Mesenchymal stem cell (in vitro differentiated cells and primary cell): ENCODE measurements at regions not wholly inside any gene's neighbourhood (a gene's known extent, or its start where the extent isn't known, plus 50 kb on each side); places are given as distances from the start of the nearest gene placed in this dataset.

Source experiments
- DNase-seq: peaks from one replicate; pipeline ENCODE4 v3.0.0-alpha.2; 2013
- H2AFZ ChIP-seq: one replicate; pipeline ENCODE4 v1.6.1; 2013; ENCODE audit warnings: low read depth, mild to moderate bottlenecking, control low read depth, inconsistent platforms, low read length, moderate library complexity
- H2AK5ac ChIP-seq: 2 replicates; pipeline ENCODE4 v1.6.1; 2013; ENCODE audit warnings: low read length, moderate library complexity, mild to moderate bottlenecking, inconsistent platforms; ENCODE audit not compliant: severe bottlenecking
- H2BK120ac ChIP-seq: one replicate; pipeline ENCODE4 v1.6.1; 2013; ENCODE audit warnings: low read depth, mild to moderate bottlenecking, inconsistent platforms, low read length, moderate library complexity
- H2BK12ac ChIP-seq, 2 experiments: one replicate each; pipeline ENCODE4 v1.6.1; 2013; ENCODE audit warnings: inconsistent platforms in 2 of 2, low read length in 2 of 2, mild to moderate bottlenecking in 2 of 2, moderate library complexity in 2 of 2, control low read depth in 1 of 2
- H2BK15ac ChIP-seq: one replicate; pipeline ENCODE4 v1.6.1; 2013; ENCODE audit warnings: mild to moderate bottlenecking, low read depth, inconsistent platforms; ENCODE audit not compliant: poor library complexity, severe bottlenecking
- H2BK5ac ChIP-seq: 2 replicates; pipeline ENCODE4 v1.6.1; 2013; ENCODE audit warnings: low read depth, mild to moderate bottlenecking, low read length, control low read depth, inconsistent platforms; ENCODE audit not compliant: poor library complexity, severe bottlenecking
- H3K14ac ChIP-seq, 2 experiments: one replicate each; pipeline ENCODE4 v1.6.1; 2013; ENCODE audit warnings: inconsistent platforms in 2 of 2, low read length in 2 of 2, control low read depth in 1 of 2, mild to moderate bottlenecking in 1 of 2, moderate library complexity in 1 of 2
- H3K18ac ChIP-seq, 2 experiments: one replicate each; pipeline ENCODE4 v1.6.1; 2013; ENCODE audit warnings: inconsistent platforms in 2 of 2, low read length in 2 of 2, control low read depth in 1 of 2, low read depth in 1 of 2, mild to moderate bottlenecking in 1 of 2
- H3K23ac ChIP-seq, 2 experiments: one replicate each; pipeline ENCODE4 v1.6.1; 2013; ENCODE audit warnings: inconsistent platforms in 2 of 2, low read length in 2 of 2, mild to moderate bottlenecking in 2 of 2, moderate library complexity in 2 of 2, control low read depth in 1 of 2
- H3K27ac ChIP-seq: 2 replicates; pipeline ENCODE4 v1.5.1; 2013; ENCODE audit warnings: mild to moderate bottlenecking, moderate library complexity, low read length, control low read depth, inconsistent platforms; ENCODE audit not compliant: poor library complexity, severe bottlenecking
- H3K27me3 ChIP-seq, 2 experiments: 2 replicates each; pipeline versions ENCODE4 v1.6.1 to v1.7.0; 2013; ENCODE audit warnings: low read length in 2 of 2, mild to moderate bottlenecking in 2 of 2, moderate library complexity in 2 of 2, control low read depth in 1 of 2, inconsistent platforms in 1 of 2; ENCODE audit not compliant: control insufficient read depth in 1 of 2, insufficient read depth in 1 of 2
- H3K36me3 ChIP-seq, 2 experiments: 2 replicates each; pipeline versions ENCODE4 v1.6.1 to v1.7.0; 2013; ENCODE audit warnings: low read length in 2 of 2, control low read depth in 1 of 2, inconsistent platforms in 1 of 2, low read depth in 1 of 2, mild to moderate bottlenecking in 1 of 2; ENCODE audit not compliant: insufficient read depth in 2 of 2, control insufficient read depth in 1 of 2
- H3K4ac ChIP-seq, 2 experiments: one replicate each; pipeline ENCODE4 v1.6.1; 2013; ENCODE audit warnings: inconsistent platforms in 2 of 2, low read length in 2 of 2, mild to moderate bottlenecking in 2 of 2, moderate library complexity in 2 of 2, control low read depth in 1 of 2, low read depth in 1 of 2
- H3K4me1 ChIP-seq: 2 replicates; pipeline ENCODE4 v1.6.1; 2013; ENCODE audit warnings: low read depth, low read length, control low read depth; ENCODE audit not compliant: control insufficient read depth, insufficient read depth
- H3K4me2 ChIP-seq: 2 replicates; pipeline ENCODE4 v1.6.1; 2013; ENCODE audit warnings: low read length, mild to moderate bottlenecking, inconsistent platforms; ENCODE audit not compliant: poor library complexity, severe bottlenecking
- H3K4me3 ChIP-seq, 2 experiments: 2 replicates each; pipeline versions ENCODE4 v1.5.1 to v1.7.0; 2013; ENCODE audit warnings: low read length in 2 of 2, mild to moderate bottlenecking in 2 of 2, control low read depth in 1 of 2, low read depth in 1 of 2; ENCODE audit not compliant: insufficient read depth in 1 of 2
- H3K79me1 ChIP-seq: replicated peaks from 2 replicates; pipeline ENCODE4 v1.6.1; 2013; ENCODE audit warnings: mild to moderate bottlenecking, control low read depth, low read length, inconsistent platforms; ENCODE audit not compliant: poor library complexity, severe bottlenecking
- H3K9ac ChIP-seq: 2 replicates; pipeline ENCODE4 v1.7.0; 2013; ENCODE audit warnings: mild to moderate bottlenecking, low read length, moderate library complexity
- H3K9me3 ChIP-seq: 2 replicates; pipeline ENCODE4 v1.7.0; 2013; ENCODE audit warnings: mild to moderate bottlenecking, low read length; ENCODE audit not compliant: control insufficient read depth
- H4K8ac ChIP-seq: one replicate; pipeline ENCODE4 v1.6.1; 2013; ENCODE audit warnings: inconsistent platforms, mild to moderate bottlenecking, low read length, moderate library complexity
- H4K91ac ChIP-seq: one replicate; pipeline ENCODE4 v1.6.1; 2013; ENCODE audit warnings: mild to moderate bottlenecking, low read length, inconsistent platforms
- WGBS: methylation state at CpG from one replicate; pipeline ENCODE4 v1.1.7; 2013; ENCODE audit warnings: mixed read lengths; 5-methylcytosine and 5-hydroxymethylcytosine counted together

DNA sequence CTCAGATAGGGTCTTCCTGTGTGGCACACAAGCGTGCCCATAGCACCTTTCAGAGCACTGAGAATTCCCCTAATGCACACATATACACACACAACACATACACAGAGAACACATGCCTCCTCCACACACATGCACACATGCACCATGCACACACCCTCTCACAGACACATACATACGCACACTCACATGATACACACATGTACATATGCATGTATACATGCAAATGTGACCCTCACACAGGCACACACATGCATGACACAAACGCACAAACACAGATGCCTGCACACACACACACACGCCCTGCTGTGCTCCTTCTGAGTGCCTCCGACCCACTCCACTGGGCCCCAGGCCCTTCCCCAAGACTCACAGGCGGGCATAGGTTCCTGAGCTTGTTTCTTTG is 251.0 kb downstream of the PTPRU start:
- Histone ChIP-seq H3K27me3 (peaks cover 19 to 41% of the 10 kb centered on the region in 2 experiments), H2AK5ac (no peak overlapping the region), H2AFZ (no peak overlapping the region), H3K36me3 (no peaks in the 10 kb centered on the region), H2BK15ac (no peak overlapping the region), H3K14ac (no peak overlapping the region), H3K79me1 (no peaks in the 10 kb centered on the region), H3K4me2 (no peak overlapping the region), H2BK12ac (no peak overlapping the region), H3K4ac (no peak overlapping the region), H3K4me1 (no peaks in the 10 kb centered on the region), H3K23ac (no peak overlapping the region), H4K91ac (no peak overlapping the region), H3K4me3 (no peak overlapping the region), H2BK5ac (no peak overlapping the region), H4K8ac (no peak overlapping the region), H3K9me3 (no peaks in the 10 kb centered on the region), H2BK120ac (no peak overlapping the region), H3K27ac (no peak overlapping the region), H3K9ac (no peak overlapping the region), H3K18ac (no peak overlapping the region)
- 66% methylated on average over 6 of the region's 6 CpGs for WGBS
- no peak for DNase-seq

DNA sequence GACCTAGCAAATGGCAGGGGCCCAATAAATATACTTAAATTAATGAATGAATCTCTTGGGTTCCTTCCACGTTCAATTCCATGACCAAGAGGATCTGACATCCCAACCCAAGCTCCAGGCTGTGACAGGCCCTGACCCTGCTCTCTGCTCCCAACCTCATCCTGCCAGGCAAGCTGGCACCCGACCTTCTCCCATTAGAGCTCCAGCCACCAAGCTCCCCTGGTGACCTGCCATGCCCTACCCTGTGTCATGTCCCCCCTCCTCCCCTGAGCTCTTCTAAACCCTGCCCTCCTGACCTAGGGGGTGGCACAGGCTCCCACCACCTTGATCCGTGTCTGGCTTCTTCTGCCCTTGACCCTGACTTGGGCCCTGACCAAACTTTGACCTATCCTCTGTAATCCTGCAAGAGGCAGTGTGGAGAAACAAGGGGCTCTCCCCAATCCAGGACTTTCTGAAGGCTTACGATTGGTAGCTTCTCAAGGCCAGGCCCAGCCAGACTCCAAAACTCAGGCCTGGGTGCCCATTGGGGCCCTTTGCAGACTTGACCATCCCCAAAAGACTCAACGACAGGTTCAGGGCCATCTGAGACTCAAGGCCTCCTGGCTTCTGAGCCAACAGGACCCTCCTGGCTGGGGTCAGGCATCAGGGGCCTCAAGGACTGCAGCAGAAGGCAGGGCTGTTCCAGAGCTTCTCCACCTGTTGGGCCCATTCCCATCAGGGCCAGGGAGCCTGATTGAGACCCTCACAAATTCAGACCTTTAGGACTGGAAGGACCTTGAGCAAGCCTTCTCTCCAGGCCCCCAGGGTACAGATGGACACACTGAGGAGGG is 249.0 kb downstream of the PTPRU start:
- no peak for DNase-seq
- Histone ChIP-seq H3K4me3 (no peak overlapping the region), H2BK5ac (no peak overlapping the region), H2BK12ac (no peak overlapping the region), H3K4ac (no peak overlapping the region), H4K8ac (no peak overlapping the region), H3K9me3 (no peaks in the 10 kb centered on the region), H3K36me3 (no peaks in the 10 kb centered on the region), H2BK120ac (no peak overlapping the region), H3K4me1 (no peaks in the 10 kb centered on the region), H3K14ac (no peak overlapping the region), H3K79me1 (no peaks in the 10 kb centered on the region), H4K91ac (no peak overlapping the region), H2AK5ac (no peak overlapping the region), H3K4me2 (no peak overlapping the region), H3K23ac (no peak overlapping the region), H2BK15ac (no peak overlapping the region), H3K18ac (no peak overlapping the region), H3K27ac (no peak overlapping the region), H2AFZ (no peak overlapping the region), H3K9ac (no peak overlapping the region), H3K27me3 (peaks cover 20 to 48% of the 10 kb centered on the region in 2 experiments)
- 67% methylated on average over 5 of the region's 5 CpGs for WGBS

DNA sequence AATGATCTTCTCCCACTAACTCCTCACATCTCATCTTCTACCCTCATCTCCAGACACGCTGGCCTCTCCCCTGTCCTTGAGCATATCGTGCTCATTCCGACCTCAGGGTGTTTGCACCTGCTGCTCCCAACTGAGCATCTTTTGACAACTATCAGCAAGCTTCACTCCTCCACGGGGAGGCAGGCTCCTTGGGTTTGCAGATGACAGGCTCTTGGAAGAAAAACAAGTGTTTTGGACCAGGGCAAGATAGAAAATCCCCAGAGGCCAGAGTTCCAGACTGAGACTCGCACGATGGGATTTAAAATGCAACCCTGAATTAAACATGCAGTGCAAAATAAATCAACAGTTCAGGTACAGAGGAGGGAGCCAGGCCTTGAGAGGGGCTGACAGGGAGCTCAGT is 246.7 kb downstream of the PTPRU start:
- H4K8ac ChIP-seq = no peak overlapping the region
- H3K4me3 ChIP-seq = no peak overlapping the region
- no peak overlapping the region for H3K4ac ChIP-seq
- 57% methylated on average over 6 of the region's 6 CpGs for WGBS
- no peak overlapping the region for H3K27ac ChIP-seq
- H3K9ac ChIP-seq = no peak overlapping the region
- H3K9me3 ChIP-seq = no peaks in the 10 kb centered on the region
- H2BK5ac ChIP-seq = no peak overlapping the region
- peaks cover 32 to 47% of the 10 kb centered on the region in 2 experiments for H3K27me3 ChIP-seq
- no peak overlapping the region for H4K91ac ChIP-seq
- H3K18ac ChIP-seq = no peak overlapping the region
- H3K4me1 ChIP-seq = peaks cover 4% of the 10 kb centered on the region
- no peaks in the 10 kb centered on the region for H3K79me1 ChIP-seq
- no peak overlapping the region for H2BK120ac ChIP-seq
- H2BK12ac ChIP-seq = no peak overlapping the region
- no peak overlapping the region for H3K4me2 ChIP-seq
- no peak overlapping the region for H3K14ac ChIP-seq
- H3K36me3 ChIP-seq = no peaks in the 10 kb centered on the region
- H2AFZ ChIP-seq = no peak overlapping the region
- H2BK15ac ChIP-seq = no peak overlapping the region
- DNase-seq = no peak
- no peak overlapping the region for H2AK5ac ChIP-seq
- H3K23ac ChIP-seq = no peak overlapping the region

DNA sequence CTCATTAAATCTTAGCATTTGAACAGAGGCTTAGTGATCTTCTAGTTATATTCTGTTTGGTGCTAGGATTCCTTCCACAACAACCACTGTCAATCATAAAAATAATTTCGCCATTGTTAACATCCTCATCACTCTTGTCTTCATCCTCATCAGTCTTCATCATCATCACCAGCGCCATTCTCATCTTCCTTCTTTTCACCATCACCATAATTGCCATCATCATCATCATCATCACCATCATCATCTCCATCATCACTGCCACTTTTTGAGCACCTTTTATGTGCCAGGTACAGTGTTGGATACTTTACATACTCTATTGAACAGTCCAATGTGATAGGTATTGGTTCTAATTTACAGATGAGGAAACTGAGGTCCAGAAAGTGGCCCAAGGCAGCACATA is 245.7 kb downstream of the PTPRU start:
- Histone ChIP-seq H2BK15ac (no peak overlapping the region), H3K23ac (no peak overlapping the region), H3K9ac (no peak overlapping the region), H3K14ac (no peak overlapping the region), H4K8ac (no peak overlapping the region), H2BK12ac (no peak overlapping the region), H3K79me1 (no peaks in the 10 kb centered on the region), H4K91ac (no peak overlapping the region), H3K27ac (no peak overlapping the region), H3K4me2 (no peak overlapping the region), H2BK5ac (no peak overlapping the region), H3K18ac (no peak overlapping the region), H3K27me3 (peaks cover 40 to 49% of the 10 kb centered on the region in 2 experiments), H2AFZ (no peak overlapping the region), H3K36me3 (no peaks in the 10 kb centered on the region), H3K9me3 (no peaks in the 10 kb centered on the region), H2AK5ac (no peak overlapping the region), H3K4me3 (no peak overlapping the region), H3K4me1 (peaks cover 4% of the 10 kb centered on the region), H2BK120ac (no peak overlapping the region), H3K4ac (no peak overlapping the region)
- no peak for DNase-seq
- WGBS = 64% methylated on average over 2 of the region's 2 CpGs
